GM21528 (cell line): ENCODE measurements at regions not wholly inside any gene's neighbourhood (a gene's known extent, or its start where the extent isn't known, plus 50 kb on each side); places are given as distances from the start of the nearest gene placed in this dataset.
"Not testable (repeated sequence)": the region's sequence is repeated elsewhere in the genome, so short reads cannot be mapped to it uniquely, and the experiment has no call there.

ENCODE experiments used
- ATAC-seq: cut with Tn5 transposase; IDR thresholded peaks from one replicate; pipeline ENCODE4 v1.9.1; 2021; ENCODE audit warnings: mild to moderate bottlenecking, moderate library complexity; ENCODE audit not compliant: unreplicated experiment, low FRiP score

DNA sequence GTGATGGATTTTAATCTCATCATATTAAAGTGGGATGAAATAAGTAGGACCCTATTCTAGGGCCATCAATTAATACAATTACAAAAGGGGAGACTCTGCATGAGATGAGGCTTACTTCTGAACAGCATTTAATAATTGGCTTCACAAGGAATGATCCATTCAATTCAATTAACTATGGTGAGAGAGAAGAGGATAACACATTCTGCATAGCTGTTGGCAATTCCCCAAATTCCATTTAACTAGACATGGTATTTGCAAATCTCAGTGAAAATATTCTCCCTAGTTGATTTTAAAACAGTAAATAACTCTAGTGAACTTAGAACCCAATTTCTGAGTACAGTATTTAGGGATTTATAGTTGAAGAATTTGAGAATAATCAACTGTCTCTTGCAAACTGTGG lies 145.3 kb downstream of the NOC3L start:
- no peak for ATAC-seq

DNA sequence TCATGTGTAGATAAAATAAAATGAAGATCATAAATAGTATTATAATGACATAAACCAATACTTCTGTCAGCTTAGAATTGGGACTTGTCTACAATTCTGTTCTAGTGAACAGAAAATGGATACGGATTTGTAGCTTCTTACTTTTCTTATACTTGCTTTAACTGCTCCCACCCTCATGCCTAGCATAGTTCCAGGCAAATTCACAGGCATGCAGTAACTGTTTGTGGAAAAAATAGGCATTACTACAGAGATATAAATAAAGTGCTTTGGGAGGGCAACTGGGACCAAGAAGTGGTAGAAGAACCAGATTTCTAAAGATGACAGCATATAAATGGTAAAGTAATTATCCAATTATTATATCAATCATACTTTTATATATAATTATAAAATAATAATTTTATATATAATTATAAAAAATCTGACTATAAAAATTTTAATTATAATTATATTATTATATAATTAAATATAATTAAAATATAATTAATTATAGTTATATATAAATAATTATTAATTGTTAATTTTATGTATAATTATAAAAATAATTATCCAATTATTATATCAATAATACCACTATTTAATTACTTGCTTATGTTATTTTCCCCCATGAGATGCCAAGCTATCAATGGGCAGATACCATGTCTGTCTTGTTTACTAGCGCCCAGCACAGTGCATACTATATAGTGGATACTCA lies 144.1 kb downstream of the NOC3L start:
- ATAC-seq, result no peak

- ATAC-seq, result no peak
These were observed 142.9 kb downstream of the NOC3L start for GRCh38 chr10:94219829-94220228.

DNA sequence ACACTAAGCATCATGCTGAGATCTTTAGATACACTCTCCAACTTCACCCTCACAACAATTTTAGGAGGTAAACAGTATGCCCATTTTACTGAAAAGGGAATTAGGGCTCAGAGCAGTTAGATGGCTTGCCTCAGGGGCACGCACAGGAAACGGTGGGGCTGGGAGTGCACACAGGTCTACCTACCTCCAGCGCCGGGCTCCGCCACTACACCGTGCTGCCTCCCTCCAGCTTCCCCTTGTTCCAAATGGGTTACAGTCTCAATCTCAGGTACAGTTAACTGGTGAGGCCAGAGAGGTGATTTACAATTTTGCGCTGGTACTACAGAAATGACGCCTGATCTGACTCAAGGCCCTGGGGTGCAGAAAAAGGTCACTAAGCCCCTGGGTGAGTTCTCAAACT lies 142.0 kb downstream of the NOC3L start:
- ATAC-seq, result no peak

- ATAC-seq, result no peak
These were observed 138.9 kb downstream of the NOC3L start for GRCh38 chr10:94223702-94224370.

DNA sequence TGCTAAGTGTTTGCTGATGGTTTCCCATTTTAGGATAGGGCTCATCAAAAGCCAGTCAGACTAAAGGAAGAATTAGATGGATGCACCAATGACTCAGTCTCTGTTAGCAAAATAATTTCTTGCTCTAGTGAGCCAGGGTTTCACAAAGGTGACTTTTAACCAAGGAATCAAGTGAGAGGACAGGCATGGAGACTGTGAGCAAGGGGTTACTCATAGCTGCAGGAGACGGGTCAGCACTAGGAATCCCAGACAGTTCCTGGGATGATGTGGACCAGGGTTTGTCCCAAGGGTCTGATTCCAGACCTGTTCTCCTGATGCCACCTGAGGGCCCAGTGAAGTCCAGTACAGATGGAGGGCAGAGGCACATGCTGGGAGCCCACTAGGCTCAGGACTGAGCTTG lies 138.1 kb downstream of the NOC3L start:
- ATAC-seq, result no peak

GRCh38 chr10:94225589-94225988 lies 137.2 kb downstream of the NOC3L start:
- no peak for ATAC-seq

DNA sequence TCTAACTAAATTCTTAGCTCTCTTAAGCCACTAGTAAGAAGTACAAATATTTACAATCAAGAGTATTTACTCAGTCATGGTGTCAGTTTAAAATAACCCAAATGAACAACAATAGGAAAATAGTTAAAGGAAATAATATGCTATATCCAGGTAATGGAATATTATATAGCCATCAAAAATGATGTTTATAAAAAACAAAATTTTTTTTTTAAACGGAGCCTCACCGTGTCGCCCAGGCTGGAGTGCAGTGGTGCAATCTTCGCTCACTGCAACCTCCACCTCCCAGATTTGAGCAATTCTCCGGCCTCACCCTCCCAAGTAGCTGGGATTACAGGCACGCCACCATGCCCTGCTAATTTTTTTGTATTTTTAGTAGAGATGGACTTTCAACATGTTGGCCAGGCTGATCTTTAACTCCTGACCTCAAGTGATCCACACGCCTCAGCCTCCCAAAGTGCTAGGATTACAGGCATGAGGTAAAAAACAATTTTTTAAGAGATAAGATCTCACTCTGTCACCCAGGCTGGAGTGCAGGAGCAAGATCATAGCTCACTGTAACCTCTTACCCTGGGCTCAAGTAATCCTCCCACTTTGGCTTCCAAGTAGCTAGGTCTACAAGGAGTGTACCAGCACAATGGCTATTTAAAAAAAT lies 132.5 kb downstream of the NOC3L start:
- ATAC-seq, result no peak

- peak; percentile 55 for ATAC-seq
These were observed 129.9 kb downstream of the NOC3L start for GRCh38 chr10:94232711-94233383.

- no peak for ATAC-seq
These were observed 127.3 kb downstream of the NOC3L start for GRCh38 chr10:94235461-94235860.

DNA sequence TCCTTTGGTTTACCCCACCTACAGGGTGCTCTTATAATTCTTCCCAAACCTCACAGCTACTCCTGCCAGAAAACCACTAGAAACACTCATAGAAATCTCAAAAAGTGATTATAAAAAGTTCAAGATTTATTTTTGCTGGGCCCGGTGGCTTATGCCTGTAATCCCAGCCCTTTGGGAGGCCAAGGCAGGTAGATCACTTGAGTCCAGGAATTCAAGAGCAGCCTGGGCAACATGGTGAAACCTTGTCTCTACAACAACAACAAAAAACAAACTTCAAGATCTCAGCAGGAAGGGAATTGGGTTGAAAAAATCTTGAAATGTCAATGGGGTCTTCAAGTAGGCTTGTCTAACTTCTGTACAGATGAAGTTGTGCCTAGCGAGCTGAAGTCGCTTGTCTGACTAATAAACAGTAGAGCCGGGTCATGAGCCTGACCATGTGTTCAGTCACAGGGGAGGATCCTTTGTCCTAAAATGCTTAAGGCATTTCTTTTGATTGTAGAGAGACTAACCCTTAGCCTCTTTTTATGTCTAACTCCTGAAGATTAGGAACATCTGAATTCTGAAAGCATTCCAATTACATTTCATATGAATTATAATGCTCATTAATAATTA lies 124.6 kb downstream of the NOC3L start:
- no peak for ATAC-seq

DNA sequence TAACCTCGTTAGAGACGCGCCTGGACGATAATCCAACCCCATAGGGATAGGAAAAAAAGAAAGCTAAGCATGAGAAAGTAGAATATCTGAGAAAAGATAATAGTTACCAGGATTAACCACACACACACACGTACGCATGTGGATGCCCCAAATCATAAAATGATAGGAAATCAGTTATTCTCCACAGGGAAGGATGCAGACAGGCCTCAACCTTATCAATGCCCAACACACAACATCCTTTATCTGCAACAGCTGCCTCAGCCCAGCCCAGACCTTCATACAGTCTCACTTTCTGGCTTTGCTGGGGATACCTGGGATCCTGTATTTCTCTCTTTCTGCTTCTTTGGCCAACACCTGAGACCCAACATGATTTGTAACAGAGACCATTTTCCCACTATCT lies 123.0 kb downstream of the NOC3L start:
- no peak for ATAC-seq

GRCh38 chr10:94240491-94240890 lies 122.2 kb downstream of the NOC3L start:
- no peak for ATAC-seq

DNA sequence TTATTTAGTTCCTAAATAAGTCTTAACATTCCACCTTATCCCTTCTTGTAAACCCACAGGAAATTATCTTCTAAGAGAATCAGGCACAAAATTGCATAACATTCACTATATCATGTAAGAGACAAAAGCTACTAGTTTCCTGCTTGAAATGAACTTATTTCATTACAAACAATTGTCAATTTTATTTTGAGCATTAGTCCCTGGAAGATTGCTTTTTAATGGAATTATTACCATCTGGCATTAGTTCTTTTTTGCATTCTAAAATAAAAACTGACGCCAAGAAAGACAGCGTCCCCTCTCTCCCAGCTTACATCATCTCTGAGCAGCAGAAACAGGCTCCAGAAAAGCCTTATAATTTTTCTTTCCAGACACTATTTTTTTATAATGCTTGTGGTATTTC lies 121.8 kb downstream of the NOC3L start:
- ATAC-seq, result no peak

GRCh38 chr10:94251098-94251497 lies 111.6 kb downstream of the NOC3L start:
- ATAC-seq, result no peak

DNA sequence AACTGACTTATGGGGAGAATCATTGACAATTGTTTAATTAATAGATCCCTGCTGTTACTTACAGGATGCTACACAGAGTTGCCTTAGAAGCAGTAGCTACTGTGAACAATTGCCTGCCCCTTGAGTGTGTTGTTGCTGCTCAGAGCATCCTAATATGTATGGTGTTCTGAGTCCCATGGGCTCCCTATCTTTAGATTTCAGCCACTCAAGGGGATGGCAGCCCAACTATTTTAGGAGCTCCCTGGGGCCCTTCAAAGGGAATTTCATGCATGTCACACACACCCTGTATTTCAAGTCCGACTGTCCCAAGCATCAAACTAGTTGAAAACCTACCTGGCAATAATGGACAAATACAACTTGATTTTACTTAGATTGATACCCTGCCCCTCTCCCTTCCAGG lies 111.2 kb downstream of the NOC3L start:
- ATAC-seq, result no peak

DNA sequence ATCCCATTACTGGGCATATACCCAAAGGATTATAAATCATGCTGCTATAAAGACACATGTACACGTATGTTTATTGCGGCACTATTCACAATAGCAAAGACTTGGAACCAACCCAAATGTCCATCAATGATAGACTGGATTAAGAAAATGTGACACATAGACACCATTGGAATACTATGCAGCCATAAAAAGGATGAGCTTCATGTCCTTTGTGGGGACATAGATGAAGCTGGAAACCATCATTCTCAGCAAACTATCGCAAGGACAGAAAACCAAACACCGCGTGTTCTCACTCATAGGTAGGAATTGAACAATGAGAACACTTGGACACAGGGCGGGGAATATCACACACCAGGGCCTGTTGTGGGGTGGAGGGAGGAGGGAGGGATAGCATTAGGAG lies 105.3 kb downstream of the NOC3L start:
- ATAC-seq, result not testable (repeated sequence)

GRCh38 chr10:94260455-94260854 lies 102.3 kb downstream of the NOC3L start:
- ATAC-seq, result no peak

- ATAC-seq, result no peak
These were observed 98.7 kb downstream of the NOC3L start for GRCh38 chr10:94264085-94264484.

- ATAC-seq, result no peak
These were observed 96.6 kb downstream of the NOC3L start for GRCh38 chr10:94266091-94266490.

DNA sequence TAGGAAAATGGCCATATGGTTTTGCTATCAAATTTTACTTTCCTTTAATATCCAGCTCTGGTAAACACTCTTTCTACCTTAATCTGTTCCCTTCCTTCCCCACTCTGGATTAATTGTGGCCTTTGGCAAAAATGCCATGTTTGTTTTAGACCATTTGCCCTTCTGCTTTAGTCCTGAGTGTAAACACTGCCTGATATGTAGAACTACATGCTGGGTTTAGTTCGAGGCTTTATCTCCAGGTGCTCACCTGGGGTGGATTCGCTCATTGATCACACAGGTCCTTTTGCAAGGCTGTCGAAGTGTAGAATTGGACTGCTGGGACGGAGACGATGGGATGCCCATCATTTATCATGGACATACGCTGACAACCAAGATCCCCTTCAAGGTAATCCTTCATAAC lies 94.1 kb downstream of the NOC3L start:
- no peak for ATAC-seq
